Trophoblast cell (in vitro differentiated cells and primary cell): ENCODE measurements at regions not wholly inside any gene's neighbourhood (a gene's known extent, or its start where the extent isn't known, plus 50 kb on each side); places are given as distances from the start of the nearest gene placed in this dataset.

Experiments used
- DNase-seq, 2 donors: peaks; one replicate each; pipeline ENCODE4 v3.0.0-alpha.2; 2016
- H2AFZ ChIP-seq: 2 replicates; pipeline ENCODE4 v1.6.1; 2013; ENCODE audit warnings: low read length, moderate library complexity, mild to moderate bottlenecking; ENCODE audit not compliant: insufficient read depth, poor library complexity
- H2AK5ac ChIP-seq: 2 replicates; pipeline ENCODE4 v1.6.1; 2013; ENCODE audit warnings: mild to moderate bottlenecking, low read length
- H2BK120ac ChIP-seq: 2 replicates; pipeline ENCODE4 v1.6.1; 2013; ENCODE audit warnings: low read length, mild to moderate bottlenecking, moderate library complexity; ENCODE audit not compliant: insufficient read depth, poor library complexity
- H2BK12ac ChIP-seq: 2 replicates; pipeline ENCODE4 v1.6.1; 2013; ENCODE audit warnings: mild to moderate bottlenecking, low read length, moderate library complexity
- H2BK5ac ChIP-seq: 2 replicates; pipeline ENCODE4 v1.6.1; 2013; ENCODE audit warnings: low read length, low read depth, moderate library complexity, mild to moderate bottlenecking; ENCODE audit not compliant: poor library complexity
- H3K14ac ChIP-seq: 2 replicates; pipeline ENCODE4 v1.6.1; 2013; ENCODE audit warnings: mild to moderate bottlenecking, low read length
- H3K18ac ChIP-seq: 2 replicates; pipeline ENCODE4 v1.6.1; 2013; ENCODE audit warnings: mild to moderate bottlenecking, low read length
- H3K23ac ChIP-seq: 2 replicates; pipeline ENCODE4 v1.6.1; 2013; ENCODE audit warnings: low read length
- H3K27ac ChIP-seq: 2 replicates; pipeline ENCODE4 v1.5.1; 2013; ENCODE audit warnings: low read depth, mild to moderate bottlenecking, inconsistent platforms, low read length, moderate library complexity
- H3K27me3 ChIP-seq: 2 replicates; pipeline ENCODE4 v1.6.1; 2013; ENCODE audit warnings: inconsistent platforms, mild to moderate bottlenecking, low read length, moderate library complexity; ENCODE audit not compliant: insufficient read depth
- H3K36me3 ChIP-seq, 2 experiments: 1 replicate in 1 of 2; 2 replicates in 1 of 2; pipeline ENCODE4 v1.6.1; 2013; ENCODE audit warnings: low read length in 2 of 2, mild to moderate bottlenecking in 2 of 2, moderate library complexity in 1 of 2; ENCODE audit not compliant: insufficient read depth in 2 of 2, control insufficient read depth in 1 of 2
- H3K4ac ChIP-seq: 2 replicates; pipeline ENCODE4 v1.6.1; 2013; ENCODE audit warnings: low read depth, mild to moderate bottlenecking, low read length, moderate library complexity
- H3K4me1 ChIP-seq, 2 experiments: 1 replicate in 1 of 2; 2 replicates in 1 of 2; pipeline ENCODE4 v1.6.1; 2013; ENCODE audit warnings: low read length in 2 of 2, mild to moderate bottlenecking in 2 of 2, moderate library complexity in 1 of 2; ENCODE audit not compliant: insufficient read depth in 2 of 2, control insufficient read depth in 1 of 2
- H3K4me2 ChIP-seq: 2 replicates; pipeline ENCODE4 v1.6.1; 2013; ENCODE audit warnings: inconsistent platforms, mild to moderate bottlenecking, low read length, moderate library complexity
- H3K4me3 ChIP-seq: 2 replicates; pipeline ENCODE4 v1.5.1; 2013; ENCODE audit warnings: mild to moderate bottlenecking, low read depth, low read length, inconsistent platforms
- H3K79me1 ChIP-seq: one replicate; pipeline ENCODE4 v1.6.1; 2013; ENCODE audit warnings: low read length
- H3K79me2 ChIP-seq: 2 replicates; pipeline ENCODE4 v1.6.1; 2013; ENCODE audit warnings: low read length, mild to moderate bottlenecking; ENCODE audit not compliant: control insufficient read depth, insufficient read depth, poor library complexity
- H3K9ac ChIP-seq: 2 replicates; pipeline ENCODE4 v1.6.1; 2013; ENCODE audit warnings: mild to moderate bottlenecking, low read length
- H3K9me3 ChIP-seq: 2 replicates; pipeline ENCODE4 v1.6.1; 2013; ENCODE audit warnings: low read depth, mild to moderate bottlenecking, control low read depth, inconsistent platforms, low read length; ENCODE audit not compliant: insufficient read depth
- H4K12ac ChIP-seq: 2 replicates; pipeline ENCODE4 v1.6.1; 2013; ENCODE audit warnings: low read depth, mild to moderate bottlenecking, low read length, moderate library complexity
- H4K8ac ChIP-seq: 2 replicates; pipeline ENCODE4 v1.6.1; 2013; ENCODE audit warnings: low read depth, mild to moderate bottlenecking, low read length, moderate library complexity
- H4K91ac ChIP-seq: one replicate; pipeline ENCODE4 v1.6.1; 2013; ENCODE audit warnings: low read depth, mild to moderate bottlenecking, low read length, moderate library complexity
- WGBS: extraction: QIAGEN DNeasy Blood & Tissue Kit; methylation state at CpG from one replicate; pipeline ENCODE4 v1.1.7; 2013; ENCODE audit warnings: missing lambda C conversion rate; ENCODE audit not compliant: insufficient read length, insufficient coverage; ENCODE audit errors: extremely low coverage; 5-methylcytosine and 5-hydroxymethylcytosine counted together

GRCh38 chr3:141418751-141419150 is 50.4 kb downstream of the ZBTB38 start:
- H4K12ac ChIP-seq: no peak overlapping the region
- H3K9me3 ChIP-seq: no peaks in the 10 kb centered on the region
- H3K4me3 ChIP-seq: no peak overlapping the region
- H3K27me3 ChIP-seq: no peaks in the 10 kb centered on the region
- H3K4me2 ChIP-seq: no peak overlapping the region
- no peak overlapping the region for H2AK5ac ChIP-seq
- no peak overlapping the region for H4K91ac ChIP-seq
- no peak overlapping the region for H2BK12ac ChIP-seq
- no peak overlapping the region for H3K27ac ChIP-seq
- H4K8ac ChIP-seq: no peak overlapping the region
- H2AFZ ChIP-seq: no peak overlapping the region
- H2BK5ac ChIP-seq: no peak overlapping the region
- WGBS: no CpG with 5 or more reads among the region's 4 CpGs
- peaks cover 5 to 12% of the 10 kb centered on the region in 2 experiments for H3K4me1 ChIP-seq
- H3K18ac ChIP-seq: no peak overlapping the region
- H3K14ac ChIP-seq: no peak overlapping the region
- DNase-seq: peak in 1 of 2 donors; percentile 61
- no peak overlapping the region for H3K4ac ChIP-seq
- H3K36me3 ChIP-seq: peaks cover 9 to 15% of the 10 kb centered on the region in 2 experiments
- H3K79me1 ChIP-seq: no peaks in the 10 kb centered on the region
- H2BK120ac ChIP-seq: no peak overlapping the region
- H3K79me2 ChIP-seq: no peaks in the 10 kb centered on the region
- H3K23ac ChIP-seq: no peak overlapping the region
- no peak overlapping the region for H3K9ac ChIP-seq

DNA sequence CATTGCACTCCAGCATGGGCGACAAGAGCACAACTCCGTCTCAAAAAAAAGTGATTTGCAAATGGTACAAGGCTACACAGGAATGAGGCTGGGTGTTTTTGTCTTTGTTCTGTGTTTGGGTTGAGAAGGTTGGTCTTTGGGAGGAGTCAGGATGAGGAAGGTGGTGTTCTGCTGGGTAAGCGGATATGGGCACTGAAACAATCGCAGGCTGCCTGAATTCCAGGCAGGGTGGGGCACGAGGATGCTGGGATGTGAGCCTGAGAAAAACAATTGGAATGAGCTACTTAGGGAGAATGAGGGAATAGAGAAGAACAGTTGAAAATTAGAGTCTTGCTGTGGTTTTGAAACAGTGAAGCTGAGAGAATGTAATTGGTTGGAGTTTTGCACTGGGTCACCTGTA is 51.6 kb downstream of the ZBTB38 start:
- Histone ChIP-seq H4K12ac (no peak overlapping the region), H3K27me3 (no peaks in the 10 kb centered on the region), H2AK5ac (no peak overlapping the region), H2BK5ac (no peak overlapping the region), H3K18ac (no peak overlapping the region), H3K27ac (no peak overlapping the region), H3K79me2 (no peaks in the 10 kb centered on the region), H3K23ac (no peak overlapping the region), H3K9me3 (no peaks in the 10 kb centered on the region), H3K4me1 (peaks cover 5 to 10% of the 10 kb centered on the region in 2 experiments), H4K8ac (no peak overlapping the region), H2BK120ac (no peak overlapping the region), H2AFZ (no peak overlapping the region), H3K4ac (no peak overlapping the region), H4K91ac (peak overlapping the region; percentile 11), H3K79me1 (no peaks in the 10 kb centered on the region), H2BK12ac (no peak overlapping the region), H3K4me3 (no peak overlapping the region), H3K36me3 (peaks cover 5 to 8% of the 10 kb centered on the region in 2 experiments), H3K9ac (no peak overlapping the region), H3K4me2 (no peak overlapping the region), H3K14ac (peak overlapping the region; percentile 29)
- WGBS: no CpG with 5 or more reads among the region's 5 CpGs
- no peak for DNase-seq

DNA sequence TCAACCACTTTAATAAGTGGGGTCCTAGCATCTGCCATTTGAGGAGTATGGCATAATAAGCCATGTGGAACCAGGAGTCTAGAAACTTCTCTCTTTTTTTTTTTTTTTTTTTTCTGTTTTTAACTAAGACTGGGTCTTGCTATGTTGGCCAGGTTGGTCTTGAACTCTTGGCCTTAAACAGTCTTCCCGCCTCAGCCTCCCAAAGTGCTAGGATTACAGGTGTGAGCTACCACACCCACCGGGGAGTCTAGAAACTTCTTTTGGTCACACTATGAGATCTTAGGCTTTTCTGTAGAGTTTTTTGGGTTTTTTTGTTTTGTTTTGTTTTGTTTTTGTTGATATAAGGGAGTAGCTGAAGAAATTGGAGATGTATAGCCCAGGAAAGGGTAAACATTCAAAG is 52.9 kb downstream of the ZBTB38 start:
- no peak overlapping the region for H2BK120ac ChIP-seq
- no peak overlapping the region for H3K18ac ChIP-seq
- WGBS: no CpG with 5 or more reads among the region's 2 CpGs
- no peak overlapping the region for H3K14ac ChIP-seq
- H2BK12ac ChIP-seq: no peak overlapping the region
- no peak overlapping the region for H3K27ac ChIP-seq
- no peak overlapping the region for H3K4me2 ChIP-seq
- H3K4me3 ChIP-seq: no peak overlapping the region
- H3K27me3 ChIP-seq: no peaks in the 10 kb centered on the region
- H3K36me3 ChIP-seq: peaks cover 1 to 8% of the 10 kb centered on the region in 2 experiments
- H4K91ac ChIP-seq: no peak overlapping the region
- H3K4ac ChIP-seq: no peak overlapping the region
- H2AFZ ChIP-seq: no peak overlapping the region
- H3K79me2 ChIP-seq: no peaks in the 10 kb centered on the region
- H3K9ac ChIP-seq: no peak overlapping the region
- H3K23ac ChIP-seq: no peak overlapping the region
- no peak overlapping the region for H2BK5ac ChIP-seq
- H3K9me3 ChIP-seq: no peaks in the 10 kb centered on the region
- DNase-seq: no peak
- no peak overlapping the region for H4K12ac ChIP-seq
- no peaks in the 10 kb centered on the region for H3K79me1 ChIP-seq
- peaks cover 5 to 10% of the 10 kb centered on the region in 2 experiments for H3K4me1 ChIP-seq
- H2AK5ac ChIP-seq: no peak overlapping the region
- no peak overlapping the region for H4K8ac ChIP-seq

- Histone ChIP-seq H3K27me3 (no peaks in the 10 kb centered on the region), H3K23ac (no peak overlapping the region), H4K12ac (no peak overlapping the region), H2AK5ac (no peak overlapping the region), H2BK120ac (no peak overlapping the region), H3K9ac (no peak overlapping the region), H3K4me1 (peaks cover 5 to 10% of the 10 kb centered on the region in 2 experiments), H3K27ac (no peak overlapping the region), H3K14ac (no peak overlapping the region), H2BK12ac (no peak overlapping the region), H2AFZ (no peak overlapping the region), H3K79me1 (no peaks in the 10 kb centered on the region), H3K79me2 (no peaks in the 10 kb centered on the region), H3K18ac (no peak overlapping the region), H4K91ac (no peak overlapping the region), H4K8ac (no peak overlapping the region), H2BK5ac (no peak overlapping the region), H3K4me3 (no peak overlapping the region), H3K9me3 (no peaks in the 10 kb centered on the region), H3K4me2 (no peak overlapping the region), H3K36me3 (peaks cover 1 to 6% of the 10 kb centered on the region in 2 experiments), H3K4ac (no peak overlapping the region)
- no CpG with 5 or more reads among the region's 5 CpGs for WGBS
- DNase-seq: peak; percentile 30 to 48
Measured at GRCh38 chr3:141421639-141422319, 53.5 kb downstream of the ZBTB38 start.
